ENCODE measurements at regions not wholly inside any gene's neighbourhood (a gene's known extent, or its start where the extent isn't known, plus 50 kb on each side); places are given as distances from the start of the nearest gene placed in this dataset.

DNA sequence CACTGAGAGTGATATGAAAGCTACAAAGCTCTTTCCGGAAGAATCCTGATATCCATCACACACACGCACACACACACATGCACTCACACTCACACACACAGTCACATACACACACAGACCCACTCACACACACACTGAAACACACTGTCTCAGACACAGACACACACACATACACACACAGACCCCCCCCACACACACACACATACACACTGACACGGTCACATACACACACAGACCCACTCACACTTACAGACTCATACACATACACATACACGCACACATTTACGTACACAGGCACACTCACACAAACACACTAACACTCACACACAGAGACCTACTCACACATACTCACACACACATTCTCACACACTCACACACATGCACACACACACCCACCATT lies 58.6 kb downstream of the LIG4 start:
- DNase-seq (ENCODE audit: low spot score): no peak

DNA sequence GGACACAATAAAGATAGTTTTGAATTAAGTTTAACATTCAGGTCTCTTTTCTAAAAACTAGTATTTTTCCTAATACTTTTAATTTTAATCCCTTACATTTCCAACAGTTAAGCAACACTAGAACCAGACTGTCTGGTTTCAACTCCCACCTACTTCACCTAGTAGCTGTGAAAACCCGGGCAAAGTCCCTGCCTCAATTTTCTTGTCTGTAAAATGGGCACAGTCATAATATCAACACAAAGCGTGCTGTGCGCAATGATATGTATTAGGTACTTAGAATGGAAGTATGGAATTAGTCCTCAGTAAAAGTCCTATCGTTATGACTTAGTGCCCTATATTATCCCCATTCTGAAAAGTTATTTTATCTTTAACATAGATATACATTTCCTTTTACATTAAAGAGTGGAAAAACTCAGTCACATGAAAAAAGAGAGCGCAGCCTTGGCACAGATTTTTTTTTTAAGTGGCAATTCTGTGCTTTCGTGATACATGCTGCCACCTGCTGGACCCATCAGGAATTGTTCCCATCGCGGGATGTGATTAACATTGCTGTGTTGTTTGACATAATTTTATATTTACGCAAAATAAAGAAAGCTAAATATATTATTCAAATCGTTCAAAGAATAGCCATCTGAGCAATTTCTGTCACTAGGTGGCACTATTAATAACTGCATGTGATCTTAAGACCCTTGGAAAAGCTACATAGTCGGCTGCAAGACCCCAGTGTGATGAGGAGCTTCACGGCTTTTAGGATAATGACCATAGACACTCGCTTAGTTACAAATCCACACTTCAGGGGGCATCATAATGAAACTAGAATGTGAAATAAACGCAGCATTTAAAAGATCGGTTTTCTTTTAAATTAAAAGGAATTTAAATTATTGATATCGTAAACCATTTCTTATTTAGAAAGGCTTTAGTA lies 59.9 kb downstream of the LIG4 start:
- DNase-seq (ENCODE audit: low spot score): peak; percentile 53

- no peak for DNase-seq (ENCODE audit: low spot score)
Observed at GRCh38 chr13:108154421-108154858, 60.9 kb downstream of the LIG4 start.

GRCh38 chr13:108146642-108147041 lies 68.7 kb downstream of the LIG4 start:
- no peak for DNase-seq (ENCODE audit: low spot score)

- DNase-seq (ENCODE audit: low spot score): no peak
Observed at GRCh38 chr13:108142702-108143436, 72.5 kb downstream of the LIG4 start.

DNA sequence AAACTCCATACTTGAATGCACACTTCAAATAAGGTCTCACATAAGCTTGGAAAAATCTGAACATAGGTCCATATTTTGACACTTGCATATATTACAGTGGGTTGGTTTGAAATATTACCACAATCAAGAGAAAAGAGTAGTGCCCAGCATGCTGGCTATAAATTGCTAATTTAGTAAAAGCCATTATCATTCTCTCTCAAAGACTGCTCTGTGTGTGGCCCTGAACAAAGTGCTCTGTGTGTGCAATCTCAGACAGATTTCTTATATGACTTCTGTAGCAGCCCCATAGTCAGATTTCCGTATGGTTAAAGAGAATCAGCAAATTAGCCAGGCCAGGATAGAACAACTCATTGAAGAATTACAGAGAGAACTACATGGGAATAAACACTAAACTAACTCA lies 78.2 kb downstream of the LIG4 start:
- DNase-seq (ENCODE audit: low spot score): no peak

- no peak for DNase-seq (ENCODE audit: low spot score)
Observed at GRCh38 chr13:108127406-108127805, 87.9 kb downstream of the LIG4 start.

- DNase-seq (ENCODE audit: low spot score): no peak
Observed at GRCh38 chr13:108126056-108126455, 89.3 kb downstream of the LIG4 start.

- DNase-seq (ENCODE audit: low spot score): no peak
Observed at GRCh38 chr13:108121406-108121805, 93.9 kb downstream of the LIG4 start.

DNA sequence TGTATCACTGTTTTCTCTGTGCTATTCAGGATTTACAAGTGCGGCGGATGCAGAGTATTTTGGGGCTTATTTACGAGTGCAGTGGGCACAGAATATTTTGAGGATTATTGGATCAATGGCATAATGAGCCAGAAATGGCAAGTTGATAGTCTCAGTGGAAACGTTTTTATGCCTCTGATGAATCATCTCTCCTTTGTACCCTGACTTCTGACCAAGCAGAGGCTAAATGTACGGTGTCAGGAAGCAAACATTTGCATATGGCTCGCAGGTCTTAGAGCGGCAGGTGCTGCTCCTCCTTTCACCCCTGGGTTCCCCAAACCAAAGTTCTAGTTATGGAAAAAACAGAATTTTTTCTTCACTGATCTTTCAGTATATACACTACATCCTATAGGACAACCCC lies 94.5 kb downstream of the LIG4 start:
- no peak for DNase-seq (ENCODE audit: low spot score)

DNA sequence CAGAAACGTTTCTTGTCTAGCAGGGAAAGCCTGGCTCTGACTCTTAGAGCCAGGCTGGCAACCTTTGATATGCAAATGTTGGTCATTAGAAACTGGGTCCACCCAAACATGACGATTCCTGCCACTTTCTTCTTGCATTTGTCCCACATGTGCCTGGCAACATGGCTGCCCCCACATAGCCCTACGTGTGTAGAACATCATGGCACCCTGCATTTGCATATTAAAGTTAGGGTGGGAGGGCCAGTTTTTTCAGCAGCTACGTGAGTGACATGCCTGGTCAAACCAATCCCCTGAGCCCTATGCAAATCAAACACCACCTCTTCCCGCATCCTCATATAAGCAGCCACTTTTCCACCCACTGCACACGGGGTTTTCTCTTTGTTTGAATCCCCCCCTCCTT lies 95.0 kb downstream of the LIG4 start:
- DNase-seq (ENCODE audit: low spot score): no peak

GRCh38 chr13:108115738-108116137 lies 99.6 kb downstream of the LIG4 start:
- no peak for DNase-seq (ENCODE audit: low spot score)

GRCh38 chr13:108113407-108113806 lies 101.9 kb downstream of the LIG4 start:
- no peak for DNase-seq (ENCODE audit: low spot score)

DNA sequence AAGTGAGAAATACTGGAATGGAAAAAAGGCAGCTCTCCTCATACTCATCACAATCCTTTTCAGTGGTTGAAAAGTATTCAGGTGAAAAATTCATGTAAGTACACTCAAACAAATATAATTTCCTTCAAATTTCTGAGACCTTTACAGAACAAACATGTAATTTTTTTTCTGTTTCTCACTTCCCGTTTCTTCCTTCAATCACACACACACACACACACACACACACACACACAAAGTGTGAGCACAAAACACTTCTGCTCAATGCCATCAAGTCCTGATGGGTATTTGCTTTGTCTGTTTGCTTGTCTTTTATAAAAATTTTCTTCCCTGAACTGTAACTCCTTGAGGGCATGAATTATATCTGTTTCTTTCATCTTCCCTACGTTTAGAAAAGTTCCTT lies 110.6 kb downstream of the LIG4 start:
- no peak for DNase-seq (ENCODE audit: low spot score)

DNA sequence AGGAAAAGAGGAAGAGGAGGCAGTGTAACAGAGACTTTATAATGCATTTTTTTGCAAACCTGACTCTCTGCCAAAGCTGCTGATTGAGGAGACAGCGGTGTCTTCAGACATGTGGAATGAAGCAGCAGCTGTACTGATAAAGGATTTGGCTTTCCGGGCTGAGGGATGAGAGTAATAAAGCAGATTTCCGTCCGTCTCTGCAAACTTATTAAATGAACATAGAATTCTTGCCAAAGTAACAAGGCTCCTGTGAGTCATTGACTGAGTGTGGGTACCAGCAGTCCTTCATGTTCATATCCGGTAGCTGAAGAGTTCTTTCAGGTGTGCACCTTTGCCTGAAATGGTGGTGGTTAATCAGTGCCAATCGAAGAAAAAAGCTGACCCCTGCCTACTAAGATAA lies 112.6 kb downstream of the LIG4 start:
- DNase-seq (ENCODE audit: low spot score): no peak

DNA sequence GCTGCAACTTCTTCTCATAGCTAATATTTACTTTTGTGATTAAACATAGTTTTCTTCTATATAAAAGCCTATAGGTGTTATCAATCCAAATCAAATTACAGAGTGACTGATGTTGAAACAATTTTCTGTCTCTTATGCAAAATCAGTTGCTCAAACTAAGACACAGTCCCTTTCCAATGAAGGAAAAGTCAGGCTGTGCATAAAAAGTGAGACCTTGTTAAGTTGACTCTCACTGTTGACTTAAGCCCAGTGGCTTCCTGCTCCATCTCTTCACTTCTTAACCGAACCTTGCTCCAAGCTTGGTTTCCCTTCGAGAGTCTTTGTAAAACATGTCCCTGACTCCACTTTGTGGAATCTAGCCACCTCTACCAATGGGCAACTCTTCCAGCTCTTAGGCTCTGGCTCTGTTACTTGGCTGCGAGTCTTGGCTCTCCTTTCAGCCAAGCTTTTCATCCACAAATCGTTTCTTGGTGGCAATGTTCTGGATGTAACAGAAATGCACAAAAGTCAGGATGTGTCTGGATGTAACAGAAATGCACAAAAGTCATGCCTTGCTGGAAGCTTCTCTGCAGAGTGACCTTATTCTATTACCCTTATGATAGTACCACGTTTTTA lies 118.9 kb downstream of the LIG4 start:
- no peak for DNase-seq (ENCODE audit: low spot score)

GRCh38 chr13:108095036-108095435 lies 120.3 kb downstream of the LIG4 start:
- no peak for DNase-seq (ENCODE audit: low spot score)

DNA sequence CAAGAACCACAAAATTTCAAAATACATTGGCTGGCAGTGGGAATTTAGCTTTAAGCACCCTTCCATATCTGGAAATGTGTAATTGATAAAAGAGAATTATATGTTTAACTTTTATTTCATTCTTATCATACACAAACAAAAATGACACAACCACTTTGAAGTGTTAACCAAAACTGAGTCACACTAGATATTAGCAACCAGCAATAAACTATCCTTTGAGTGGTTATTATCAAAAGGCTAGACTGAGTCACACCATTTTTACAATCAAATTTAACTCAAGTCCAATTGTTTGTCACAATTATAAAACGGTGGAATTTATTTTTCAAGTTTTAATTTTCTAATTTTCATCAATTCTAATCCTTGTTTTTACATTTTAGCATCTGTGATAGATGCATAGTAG lies 121.7 kb downstream of the LIG4 start:
- no peak for DNase-seq (ENCODE audit: low spot score)

GRCh38 chr13:108087810-108088209 lies 127.5 kb downstream of the LIG4 start:
- DNase-seq (ENCODE audit: low spot score): no peak

GRCh38 chr13:108086678-108087077 lies 128.7 kb downstream of the LIG4 start:
- no peak for DNase-seq (ENCODE audit: low spot score)

DNA sequence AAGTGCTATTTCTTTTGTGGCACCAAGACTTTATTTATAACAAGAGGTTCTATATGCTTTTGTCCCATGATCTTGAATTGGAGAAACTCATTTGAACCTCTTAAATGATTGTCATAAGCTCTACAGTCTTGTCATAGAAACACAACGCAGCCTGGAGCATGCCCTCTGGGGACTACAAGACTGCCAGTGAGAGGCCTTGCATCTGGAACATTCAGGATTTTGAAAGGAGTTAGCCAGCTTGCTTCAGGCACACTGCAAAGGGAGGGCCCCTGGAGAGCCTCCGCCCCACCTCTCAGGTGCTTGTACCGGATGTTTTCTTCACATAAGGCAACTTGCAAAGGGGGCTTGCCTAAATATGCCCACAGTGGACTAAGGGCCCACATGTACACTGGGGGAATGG lies 130.5 kb downstream of the LIG4 start:
- no peak for DNase-seq (ENCODE audit: low spot score)

- no peak for DNase-seq (ENCODE audit: low spot score)
Observed at GRCh38 chr13:108083056-108083455, 132.3 kb downstream of the LIG4 start.

DNA sequence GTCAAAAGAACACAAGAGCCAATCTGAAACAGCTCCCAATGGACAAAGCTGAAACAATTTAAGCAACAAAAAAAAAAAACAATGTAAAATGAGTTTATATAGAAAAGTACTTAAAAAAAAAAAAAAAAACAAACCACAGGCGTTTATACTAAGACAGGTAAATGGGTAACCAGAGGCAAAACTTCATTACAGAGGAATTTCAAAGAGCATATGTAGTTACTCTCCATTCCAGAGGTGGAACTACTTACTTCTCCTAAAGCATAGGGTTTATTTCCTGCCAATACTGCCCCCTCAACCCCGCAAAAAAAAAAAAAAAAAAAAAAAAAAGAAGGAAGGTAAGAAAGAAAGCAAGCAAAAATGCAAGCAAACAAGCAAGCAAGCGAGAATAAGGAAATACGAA lies 132.9 kb downstream of the LIG4 start:
- no peak for DNase-seq (ENCODE audit: low spot score)
